GM12878 (cell line): ENCODE measurements at regions not wholly inside any gene's neighbourhood (a gene's known extent, or its start where the extent isn't known, plus 50 kb on each side); places are given as distances from the start of the nearest gene placed in this dataset.

ENCODE experiments used
- BCL11A ChIP-seq: IDR thresholded peaks from 2 replicates; pipeline ENCODE4 v1.6.1; 2011; ENCODE audit warnings: low read depth, low read length
- BHLHE40 ChIP-seq, 2 experiments: fragments of 450-650 bp in 1 of 2; IDR thresholded peaks; 2 replicates each; pipeline ENCODE4 v1.6.1; 2011 to 2017; ENCODE audit warnings: low read depth in 2 of 2, borderline replicate concordance in 1 of 2, improper control_type of control experiment in 1 of 2, low read length in 1 of 2, mild to moderate bottlenecking in 1 of 2
- CTCF ChIP-seq, 3 experiments: IDR thresholded peaks in 2 of 3; conservative IDR thresholded peaks in 1 of 3; 2 replicates each; pipeline ENCODE4 v1.5.1; 2011; ENCODE audit warnings: low read depth in 3 of 3, low read length in 3 of 3, mild to moderate bottlenecking in 3 of 3, control low read depth in 2 of 3, moderate library complexity in 2 of 3, inconsistent platforms in 1 of 3, mixed read lengths in 1 of 3; ENCODE audit not compliant: control insufficient read depth in 2 of 3, insufficient read depth in 1 of 3; ENCODE audit errors: extremely low read depth in 1 of 3
- DPF2 ChIP-seq: fragments of 450-650 bp; IDR thresholded peaks from 2 replicates; pipeline ENCODE4 v1.6.1; 2017; ENCODE audit warnings: mild to moderate bottlenecking
- ESRRA ChIP-seq: IDR thresholded peaks from 2 replicates; pipeline ENCODE4 v1.6.1; 2012; ENCODE audit warnings: mild to moderate bottlenecking, low read length, improper control_type of control experiment
- FOXK2 ChIP-seq: fragments of 450-650 bp; IDR thresholded peaks from 2 replicates; pipeline ENCODE4 v1.6.1; 2017; ENCODE audit warnings: mild to moderate bottlenecking, moderate library complexity
- HCFC1 ChIP-seq: fragments of 150-350 bp; IDR thresholded peaks from 2 replicates; pipeline ENCODE4 v1.6.1; 2014; ENCODE audit warnings: low read length
- IRF5 ChIP-seq: fragments of 450-650 bp; IDR thresholded peaks from 2 replicates; pipeline ENCODE4 v1.6.1; 2017; ENCODE audit warnings: borderline replicate concordance
- NR2C2 ChIP-seq: IDR thresholded peaks from 2 replicates; pipeline ENCODE4 v1.6.1; 2011; ENCODE audit warnings: borderline replicate concordance, low read depth; ENCODE audit not compliant: control insufficient read depth, insufficient read length
- TAF1 ChIP-seq: IDR thresholded peaks from 2 replicates; pipeline ENCODE4 v1.6.1; 2011; ENCODE audit warnings: mild to moderate bottlenecking, low read depth, low read length, borderline replicate concordance
- ZNF274 ChIP-seq: IDR thresholded peaks from one replicate; pipeline ENCODE4 v1.8.0; 2011; ENCODE audit not compliant: insufficient read length, insufficient read depth
- TF ChIP-seq, protein P1 (sequence below): IDR thresholded peaks from 2 replicates; pipeline ENCODE4 v1.6.1; 2012; ENCODE audit warnings: low read depth, low read length, improper control_type of control experiment

DNA sequence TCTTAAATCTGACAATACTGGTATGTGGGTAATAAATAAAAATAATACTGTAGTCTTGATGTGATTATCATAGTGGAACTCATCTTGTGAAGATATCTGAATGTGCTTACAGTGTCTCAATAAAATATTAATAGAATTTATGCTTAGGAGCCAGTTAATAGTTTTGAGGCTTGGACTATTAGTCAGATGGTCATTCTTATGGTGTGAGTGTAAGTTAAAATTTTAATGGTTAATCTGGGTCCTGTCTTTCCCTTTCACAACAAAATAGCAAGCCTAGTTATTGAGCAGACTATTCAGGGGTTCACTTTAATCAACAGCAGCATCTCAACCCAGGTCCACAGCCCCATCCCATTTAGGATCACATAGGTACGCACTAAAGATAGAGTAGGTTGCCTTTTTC lies 138.9 kb downstream of the HAUS1 start:
- TF ChIP-seq HCFC1 (no peak), CTCF (IDR thresholded peaks at IDR 0.05 in 2 of 3, conservative IDR thresholded peaks at IDR 0.05 in 1 of 3; ENCODE audit: control insufficient read depth in 2 of 3, extremely low read depth in 1 of 3, insufficient read depth in 1 of 3, low read depth in 3 of 3, low read length in 3 of 3) (no peak), FOXK2 (no peak), ZNF274 (no peak), NR2C2 (no peak), IRF5 (no peak), ESRRA (no peak), BHLHE40 (IDR thresholded peaks at IDR 0.05; ENCODE audit: borderline replicate concordance in 1 of 2, low read depth in 2 of 2, low read length in 1 of 2) (no peak), DPF2 (no peak), BCL11A (no peak), TAF1 (no peak)
- TF ChIP-seq, protein P1, sequence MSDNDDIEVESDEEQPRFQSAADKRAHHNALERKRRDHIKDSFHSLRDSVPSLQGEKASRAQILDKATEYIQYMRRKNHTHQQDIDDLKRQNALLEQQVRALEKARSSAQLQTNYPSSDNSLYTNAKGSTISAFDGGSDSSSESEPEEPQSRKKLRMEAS = no peak
